ENCODE measurements at regions not wholly inside any gene's neighbourhood (a gene's known extent, or its start where the extent isn't known, plus 50 kb on each side); places are given as distances from the start of the nearest gene placed in this dataset.
"Not testable (repeated sequence)": the region's sequence is repeated elsewhere in the genome, so short reads cannot be mapped to it uniquely, and the experiment has no call there.

- FAIRE-seq, result no peak
Measured at GRCh38 chr1:242613266-242613815, 88.8 kb upstream of the PLD5 start.

- FAIRE-seq, result no peak
Measured at GRCh38 chr1:242610209-242610608, 85.7 kb upstream of the PLD5 start.

- no peak for FAIRE-seq
Measured at GRCh38 chr1:242605521-242605920, 81.0 kb upstream of the PLD5 start.

GRCh38 chr1:242602001-242602400, 77.5 kb upstream of the PLD5 start:
- no peak for FAIRE-seq

- not testable (repeated sequence) for FAIRE-seq
Measured at GRCh38 chr1:242593756-242594155, 69.3 kb upstream of the PLD5 start.

GRCh38 chr1:242586360-242586680, 61.8 kb upstream of the PLD5 start:
- no peak for FAIRE-seq

GRCh38 chr1:242585616-242586359, 61.3 kb upstream of the PLD5 start:
- no peak for FAIRE-seq

- no peak for FAIRE-seq
Measured at GRCh38 chr1:242582669-242583068, 58.2 kb upstream of the PLD5 start.

GRCh38 chr1:242579528-242580235, 55.2 kb upstream of the PLD5 start:
- FAIRE-seq, result no peak

Data from endometrium (tissue), 2 donors.